ENCODE measurements at regions not wholly inside any gene's neighbourhood (a gene's known extent, or its start where the extent isn't known, plus 50 kb on each side); places are given as distances from the start of the nearest gene placed in this dataset.

GRCh38 chr13:57865600-57866294 lies 234.2 kb downstream of the PCDH17 start:
- H3K9me3 ChIP-seq (ENCODE audit: low read depth), result no peaks in the 10 kb centered on the region
- H3K36me3 ChIP-seq, result no peaks in the 10 kb centered on the region
- no peak for TF ChIP-seq CTCF (IDR thresholded peaks at IDR 0.05; ENCODE audit: low read depth, low read length)
- no peaks in the 10 kb centered on the region for H3K4me1 ChIP-seq (ENCODE audit: low read depth)
- no peak for DNase-seq (ENCODE audit: low read depth in 1 of 2, low spot score in 1 of 2)
- H3K4me3 ChIP-seq, result no peak overlapping the region
- H3K27ac ChIP-seq, result no peak overlapping the region
- no peaks in the 10 kb centered on the region for H3K27me3 ChIP-seq

DNA sequence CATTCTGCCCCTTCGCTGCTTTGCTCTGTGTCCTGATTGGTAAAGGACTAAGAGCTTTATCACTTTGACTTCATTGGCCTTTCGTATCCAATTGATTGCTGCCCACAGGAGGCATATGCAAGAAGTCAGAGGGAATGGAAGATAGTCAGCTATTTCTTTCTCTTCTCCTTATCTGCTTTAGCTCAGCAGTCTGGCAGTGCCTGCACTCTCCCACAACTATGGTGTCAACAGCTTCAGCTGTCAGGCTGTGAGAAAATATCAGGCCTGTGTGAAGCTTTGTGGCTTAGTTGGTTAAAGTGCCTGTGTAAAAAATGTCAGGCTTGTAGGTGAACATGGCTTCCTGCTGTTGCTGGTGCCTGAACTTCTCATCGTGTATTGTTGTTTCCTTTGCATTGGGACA lies 243.0 kb downstream of the PCDH17 start:
- H3K4me1 ChIP-seq (ENCODE audit: low read depth), result peaks cover 13% of the 10 kb centered on the region
- H3K27me3 ChIP-seq, result no peaks in the 10 kb centered on the region
- peak in 1 of 2 donors; percentile 87 for DNase-seq (ENCODE audit: low read depth in 1 of 2, low spot score in 1 of 2)
- no peak for TF ChIP-seq CTCF (IDR thresholded peaks at IDR 0.05; ENCODE audit: low read depth, low read length)
- no peak overlapping the region for H3K4me3 ChIP-seq
- H3K27ac ChIP-seq, result peak overlapping the region; percentile 66
- H3K9me3 ChIP-seq (ENCODE audit: low read depth), result no peaks in the 10 kb centered on the region
- H3K36me3 ChIP-seq, result no peaks in the 10 kb centered on the region

DNA sequence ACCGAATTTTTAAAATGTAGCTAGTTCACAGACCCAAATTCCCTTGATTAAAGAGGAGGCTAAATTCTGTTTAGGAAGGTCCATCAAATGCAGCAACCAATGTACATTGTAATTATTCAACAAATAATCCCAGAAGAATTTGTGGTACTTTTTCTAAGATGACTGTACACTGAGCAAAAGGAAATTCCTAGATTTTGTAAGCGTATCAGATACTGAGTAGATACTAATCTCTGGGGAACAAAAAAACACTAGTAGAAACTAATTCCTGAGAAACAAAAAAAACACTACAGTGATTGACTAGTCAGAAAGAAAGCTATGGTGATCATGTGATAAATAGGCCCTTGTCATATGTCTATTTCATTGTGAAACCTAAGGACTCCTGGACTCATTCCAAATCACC lies 246.1 kb downstream of the PCDH17 start:
- no peak for TF ChIP-seq CTCF (IDR thresholded peaks at IDR 0.05; ENCODE audit: low read depth, low read length)
- Histone ChIP-seq H3K4me1 (ENCODE audit: low read depth) (peaks cover 13% of the 10 kb centered on the region), H3K27ac (no peak overlapping the region), H3K36me3 (no peaks in the 10 kb centered on the region), H3K4me3 (no peak overlapping the region), H3K9me3 (ENCODE audit: low read depth) (no peaks in the 10 kb centered on the region), H3K27me3 (no peaks in the 10 kb centered on the region)
- DNase-seq (ENCODE audit: low read depth in 1 of 2, low spot score in 1 of 2), result no peak

GRCh38 chr13:57878291-57878690 lies 246.7 kb downstream of the PCDH17 start:
- no peak overlapping the region for H3K4me3 ChIP-seq
- no peaks in the 10 kb centered on the region for H3K36me3 ChIP-seq
- no peaks in the 10 kb centered on the region for H3K9me3 ChIP-seq (ENCODE audit: low read depth)
- no peak for DNase-seq (ENCODE audit: low read depth in 1 of 2, low spot score in 1 of 2)
- TF ChIP-seq CTCF (IDR thresholded peaks at IDR 0.05; ENCODE audit: low read depth, low read length), result no peak
- no peak overlapping the region for H3K27ac ChIP-seq
- peaks cover 13% of the 10 kb centered on the region for H3K4me1 ChIP-seq (ENCODE audit: low read depth)
- no peaks in the 10 kb centered on the region for H3K27me3 ChIP-seq

DNA sequence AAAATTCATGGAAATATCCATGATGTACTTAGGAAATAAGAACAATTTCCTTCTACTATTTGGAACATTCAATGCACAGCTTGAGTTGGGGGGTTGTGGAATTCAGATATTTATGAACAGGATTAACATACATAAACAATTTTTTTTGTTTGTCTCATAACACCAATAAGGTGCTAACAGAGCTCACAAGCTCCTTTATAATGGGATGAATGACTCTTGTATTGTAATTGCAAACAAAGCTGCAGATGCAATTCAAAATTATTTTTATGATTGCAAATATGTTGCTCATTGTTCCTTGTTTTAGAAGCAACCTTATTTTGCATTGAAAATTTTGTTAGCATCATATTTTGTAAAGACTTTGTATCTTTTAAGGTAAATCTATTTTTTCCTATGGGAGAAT lies 265.7 kb downstream of the PCDH17 start:
- no peak for TF ChIP-seq CTCF (IDR thresholded peaks at IDR 0.05; ENCODE audit: low read depth, low read length)
- H3K4me1 ChIP-seq (ENCODE audit: low read depth), result no peaks in the 10 kb centered on the region
- no peaks in the 10 kb centered on the region for H3K36me3 ChIP-seq
- H3K4me3 ChIP-seq, result no peak overlapping the region
- H3K9me3 ChIP-seq (ENCODE audit: low read depth), result no peaks in the 10 kb centered on the region
- H3K27ac ChIP-seq, result no peak overlapping the region
- no peak for DNase-seq (ENCODE audit: low read depth in 1 of 2, low spot score in 1 of 2)
- no peaks in the 10 kb centered on the region for H3K27me3 ChIP-seq
